ENCODE measurements at regions not wholly inside any gene's neighbourhood (a gene's known extent, or its start where the extent isn't known, plus 50 kb on each side); places are given as distances from the start of the nearest gene placed in this dataset.

- DNase-seq: no peak
These were observed 311.4 kb upstream of the NR2F2 start for GRCh38 chr15:96019114-96019513.

GRCh38 chr15:96020133-96020532 lies 310.4 kb upstream of the NR2F2 start:
- no peak for DNase-seq

- no peak for DNase-seq
These were observed 309.7 kb upstream of the NR2F2 start for GRCh38 chr15:96020797-96021196.

- DNase-seq: no peak
These were observed 307.4 kb upstream of the NR2F2 start for GRCh38 chr15:96023081-96023480.

- DNase-seq: no peak
These were observed 303.0 kb upstream of the NR2F2 start for GRCh38 chr15:96027501-96027900.

- DNase-seq: no peak
These were observed 301.9 kb upstream of the NR2F2 start for GRCh38 chr15:96028620-96029019.

- DNase-seq: no peak
These were observed 301.3 kb upstream of the NR2F2 start for GRCh38 chr15:96029172-96029571.

- DNase-seq: no peak
These were observed 298.9 kb upstream of the NR2F2 start for GRCh38 chr15:96031426-96032110.

GRCh38 chr15:96035091-96035490 lies 295.4 kb upstream of the NR2F2 start:
- no peak for DNase-seq

GRCh38 chr15:96035635-96036034 lies 294.9 kb upstream of the NR2F2 start:
- no peak for DNase-seq

- no peak for DNase-seq
These were observed 292.9 kb upstream of the NR2F2 start for GRCh38 chr15:96037584-96037983.

GRCh38 chr15:96038131-96038530 lies 292.4 kb upstream of the NR2F2 start:
- DNase-seq: no peak

GRCh38 chr15:96038650-96039049 lies 291.9 kb upstream of the NR2F2 start:
- DNase-seq: no peak

- no peak for DNase-seq
These were observed 288.3 kb upstream of the NR2F2 start for GRCh38 chr15:96041982-96042733.

- no peak for DNase-seq
These were observed 287.7 kb upstream of the NR2F2 start for GRCh38 chr15:96042734-96043224.

- no peak for DNase-seq
These were observed 286.8 kb upstream of the NR2F2 start for GRCh38 chr15:96043591-96044171.

- DNase-seq: no peak
These were observed 283.8 kb upstream of the NR2F2 start for GRCh38 chr15:96046620-96047240.

- no peak for DNase-seq
These were observed 283.1 kb upstream of the NR2F2 start for GRCh38 chr15:96047255-96047931.

- no peak for DNase-seq
These were observed 281.2 kb upstream of the NR2F2 start for GRCh38 chr15:96049323-96049722.

- DNase-seq: no peak
These were observed 280.7 kb upstream of the NR2F2 start for GRCh38 chr15:96049766-96050165.

- DNase-seq: no peak
These were observed 278.9 kb upstream of the NR2F2 start for GRCh38 chr15:96051598-96051997.

- DNase-seq: no peak
These were observed 278.3 kb upstream of the NR2F2 start for GRCh38 chr15:96052154-96052553.

- DNase-seq: no peak
These were observed 277.9 kb upstream of the NR2F2 start for GRCh38 chr15:96052572-96053030.

Data from activated CD4-positive, alpha-beta T cell treated with anti-CD3 and anti-CD28 coated beads, Interleukin-2, amount 50 U/mL, for 1 hour (primary cell).